ENCODE measurements at regions not wholly inside any gene's neighbourhood (a gene's known extent, or its start where the extent isn't known, plus 50 kb on each side); places are given as distances from the start of the nearest gene placed in this dataset.

DNA sequence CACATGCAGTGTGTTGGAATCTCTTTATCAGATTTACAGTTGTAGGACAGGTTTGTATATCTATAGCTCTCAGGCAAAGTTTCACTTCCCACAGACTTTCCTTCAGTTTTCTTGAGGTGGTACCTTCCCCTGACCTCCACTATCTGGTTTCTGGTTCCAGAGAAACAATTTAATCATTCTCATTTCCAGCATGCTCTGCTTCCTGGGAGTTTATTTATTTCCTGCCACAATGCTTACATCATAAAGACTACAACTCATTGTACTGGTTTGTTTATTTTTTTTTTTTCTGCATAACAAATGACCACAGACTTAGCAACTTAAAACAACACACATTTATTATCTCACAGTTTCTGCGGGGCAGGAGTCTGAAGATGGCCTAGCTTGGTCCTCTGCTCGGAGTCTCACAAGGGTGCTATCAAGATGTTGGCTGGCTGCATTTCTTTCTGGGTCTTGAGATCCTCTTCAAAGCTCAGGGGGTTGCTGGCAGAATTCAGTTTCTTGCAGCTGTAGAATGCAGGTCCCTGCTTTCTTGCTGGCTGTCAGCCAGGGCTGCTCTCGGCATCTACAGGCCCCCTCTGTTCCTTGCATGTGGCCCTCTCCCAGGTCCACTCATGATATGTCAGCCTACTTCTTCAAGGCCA, 247.7 kb downstream of the ENC1 start:
- Mint-ChIP-seq H3K4me3 (ENCODE audit: unreplicated experiment) (peak overlapping the region; percentile 13), H3K27ac (ENCODE audit: unreplicated experiment) (peak overlapping the region; percentile 71), H3K9me3 (ENCODE audit: unreplicated experiment) (no peaks in the 10 kb centered on the region), H3K36me3 (ENCODE audit: insufficient read depth, unreplicated experiment) (no peaks in the 10 kb centered on the region), H3K27me3 (ENCODE audit: insufficient read depth, unreplicated experiment) (no peaks in the 10 kb centered on the region), H3K4me1 (ENCODE audit: low read depth, unreplicated experiment) (peaks cover 46% of the 10 kb centered on the region)
- DNase-seq, result no peak
- no TSS peak for BruUV-seq (replicated peaks)
- Histone ChIP-seq H3K4me3 (ENCODE audit: low read depth, low read length) (no peak overlapping the region), H3K4me1 (peaks cover 47% of the 10 kb centered on the region), H3K27me3 (replicated peaks; ENCODE audit: control insufficient read depth, insufficient read depth, low read length) (no peaks in the 10 kb centered on the region), H3K9me3 (no peaks in the 10 kb centered on the region), H3K36me3 (ENCODE audit: control insufficient read depth, insufficient read depth, low read length) (no peaks in the 10 kb centered on the region)
- intact Hi-C loops (cut with micrococcal nuclease; ENCODE audit: unreplicated experiment), result no loop called here
- TF ChIP-seq, protein P1, sequence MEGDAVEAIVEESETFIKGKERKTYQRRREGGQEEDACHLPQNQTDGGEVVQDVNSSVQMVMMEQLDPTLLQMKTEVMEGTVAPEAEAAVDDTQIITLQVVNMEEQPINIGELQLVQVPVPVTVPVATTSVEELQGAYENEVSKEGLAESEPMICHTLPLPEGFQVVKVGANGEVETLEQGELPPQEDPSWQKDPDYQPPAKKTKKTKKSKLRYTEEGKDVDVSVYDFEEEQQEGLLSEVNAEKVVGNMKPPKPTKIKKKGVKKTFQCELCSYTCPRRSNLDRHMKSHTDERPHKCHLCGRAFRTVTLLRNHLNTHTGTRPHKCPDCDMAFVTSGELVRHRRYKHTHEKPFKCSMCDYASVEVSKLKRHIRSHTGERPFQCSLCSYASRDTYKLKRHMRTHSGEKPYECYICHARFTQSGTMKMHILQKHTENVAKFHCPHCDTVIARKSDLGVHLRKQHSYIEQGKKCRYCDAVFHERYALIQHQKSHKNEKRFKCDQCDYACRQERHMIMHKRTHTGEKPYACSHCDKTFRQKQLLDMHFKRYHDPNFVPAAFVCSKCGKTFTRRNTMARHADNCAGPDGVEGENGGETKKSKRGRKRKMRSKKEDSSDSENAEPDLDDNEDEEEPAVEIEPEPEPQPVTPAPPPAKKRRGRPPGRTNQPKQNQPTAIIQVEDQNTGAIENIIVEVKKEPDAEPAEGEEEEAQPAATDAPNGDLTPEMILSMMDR (IDR thresholded peaks at IDR 0.05; ENCODE audit: insufficient read depth in 1 of 2, low read depth in 1 of 2, low read length in 1 of 2, severe bottlenecking in 1 of 2, unreplicated experiment in 1 of 2), result no peak
- POLR2A ChIA-PET, result interaction anchor here (0.5 kb wide), 1 partner anchor 844 kb away, joined by 3 read pairs; the partner anchor contains the start of gene ANKRD31
- CTCF ChIA-PET, result no interaction called here

DNA sequence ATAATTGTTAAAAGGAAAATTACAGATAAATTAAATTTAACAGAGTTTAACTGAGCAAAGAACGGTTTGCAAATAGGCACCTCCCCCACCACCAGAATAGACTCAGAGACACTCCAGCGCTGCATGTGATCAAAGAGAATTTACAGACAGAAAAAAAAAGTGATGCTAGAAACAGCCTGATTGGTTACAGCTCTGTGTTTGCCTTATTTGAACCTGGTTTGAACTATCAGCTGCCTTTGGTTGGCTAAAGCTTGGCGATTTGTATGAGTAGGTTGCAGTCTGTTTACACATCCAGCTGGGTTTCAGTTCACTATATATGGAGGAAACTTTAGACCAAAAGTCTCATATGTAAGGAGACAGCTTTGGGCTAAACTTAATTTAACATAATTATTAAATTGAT, 249.1 kb downstream of the ENC1 start:
- Mint-ChIP-seq H3K27ac (ENCODE audit: unreplicated experiment) (no peak overlapping the region), H3K4me3 (ENCODE audit: unreplicated experiment) (no peak overlapping the region), H3K9me3 (ENCODE audit: unreplicated experiment) (no peaks in the 10 kb centered on the region), H3K4me1 (ENCODE audit: low read depth, unreplicated experiment) (peaks cover 40% of the 10 kb centered on the region), H3K27me3 (ENCODE audit: insufficient read depth, unreplicated experiment) (no peaks in the 10 kb centered on the region), H3K36me3 (ENCODE audit: insufficient read depth, unreplicated experiment) (no peaks in the 10 kb centered on the region)
- intact Hi-C loops (cut with micrococcal nuclease; ENCODE audit: unreplicated experiment), result no loop called here
- TF ChIP-seq, protein P1 (IDR thresholded peaks at IDR 0.05; ENCODE audit: insufficient read depth in 1 of 2, low read depth in 1 of 2, low read length in 1 of 2, severe bottlenecking in 1 of 2, unreplicated experiment in 1 of 2), result no peak
- CTCF ChIA-PET, result interaction anchor here (0.7 kb wide), 1 partner anchor 12 kb away, joined by 6 read pairs; no protein-coding TSS in a partner anchor
- POLR2A ChIA-PET, result interaction anchor here (0.6 kb wide), 1 partner anchor 917 kb away, joined by 5 read pairs; no protein-coding TSS in a partner anchor
- Histone ChIP-seq H3K27me3 (replicated peaks; ENCODE audit: control insufficient read depth, insufficient read depth, low read length) (no peaks in the 10 kb centered on the region), H3K36me3 (ENCODE audit: control insufficient read depth, insufficient read depth, low read length) (no peaks in the 10 kb centered on the region), H3K4me1 (peaks cover 47% of the 10 kb centered on the region), H3K4me3 (ENCODE audit: low read depth, low read length) (no peak overlapping the region), H3K9me3 (no peaks in the 10 kb centered on the region)
- no peak for DNase-seq
- no TSS peak for BruUV-seq (replicated peaks)

DNA sequence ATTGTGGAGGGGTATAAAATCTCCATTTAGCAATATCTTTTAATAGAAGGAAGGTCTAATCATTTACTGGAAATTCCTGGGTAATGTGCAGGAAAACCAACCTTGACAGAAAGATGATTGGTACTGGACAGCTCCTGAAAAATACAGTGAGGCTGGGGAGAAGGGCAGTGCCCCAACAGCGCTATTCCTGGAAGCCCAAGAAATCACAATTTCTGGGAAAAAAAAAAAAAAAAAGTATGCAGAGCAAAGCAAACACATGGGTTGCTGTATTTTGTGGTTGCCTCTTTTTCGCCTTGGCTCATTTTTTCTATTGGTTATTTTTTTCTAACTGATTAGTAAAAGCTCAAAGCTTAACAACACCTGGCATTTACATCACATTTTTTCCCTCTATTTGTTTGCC, 249.7 kb downstream of the ENC1 start:
- Histone ChIP-seq H3K4me1 (peaks cover 45% of the 10 kb centered on the region), H3K4me3 (ENCODE audit: low read depth, low read length) (no peak overlapping the region), H3K36me3 (ENCODE audit: control insufficient read depth, insufficient read depth, low read length) (no peaks in the 10 kb centered on the region), H3K9me3 (no peaks in the 10 kb centered on the region), H3K27me3 (replicated peaks; ENCODE audit: control insufficient read depth, insufficient read depth, low read length) (no peaks in the 10 kb centered on the region)
- Mint-ChIP-seq H3K36me3 (ENCODE audit: insufficient read depth, unreplicated experiment) (no peaks in the 10 kb centered on the region), H3K9me3 (ENCODE audit: unreplicated experiment) (no peaks in the 10 kb centered on the region), H3K4me1 (ENCODE audit: low read depth, unreplicated experiment) (peaks cover 37% of the 10 kb centered on the region), H3K4me3 (ENCODE audit: unreplicated experiment) (no peak overlapping the region), H3K27me3 (ENCODE audit: insufficient read depth, unreplicated experiment) (no peaks in the 10 kb centered on the region), H3K27ac (ENCODE audit: unreplicated experiment) (no peak overlapping the region)
- DNase-seq, result no peak
- TF ChIP-seq, protein P1 (IDR thresholded peaks at IDR 0.05; ENCODE audit: insufficient read depth in 1 of 2, low read depth in 1 of 2, low read length in 1 of 2, severe bottlenecking in 1 of 2, unreplicated experiment in 1 of 2), result no peak
- ChIA-PET CTCF (interaction anchor here (0.7 to 1.1 kb wide), 2 partner anchors 11 to 53 kb away, joined by 3 to 6 read pairs; no protein-coding TSS in a partner anchor), POLR2A (no interaction called here)
- no TSS peak for BruUV-seq (replicated peaks)
- intact Hi-C loops (cut with micrococcal nuclease; ENCODE audit: unreplicated experiment), result no loop called here
